K562 (cell line): ENCODE measurements at regions not wholly inside any gene's neighbourhood (a gene's known extent, or its start where the extent isn't known, plus 50 kb on each side); places are given as distances from the start of the nearest gene placed in this dataset.

Source experiments
- ATAC-seq: fragments of 200-7000 bp; cut with Tn5 transposase; 3 replicates; pipeline ENCODE4 v1.9.1; 2020; ENCODE audit warnings: moderate library complexity
- BruUV-seq: library from RNA; stranded (reverse); fragments of 400-500 nt; replicated peaks from 2 replicates; lab custom pipeline; 2021; lab: Mats Ljungman, UMichigan
- CTCF ChIA-PET: fragments of 300-600 bp; formaldehyde crosslinking; extraction: SDS; loops from one replicate; lab custom pipeline; 2021; ENCODE audit warnings: low intra/inter-chr PET ratio; lab: Yijun Ruan, JAX
- POLR2A ChIA-PET: fragments of 300-600, 350-650 bp; sonication (Branson Sonifier 250); formaldehyde crosslinking; extraction: SDS; loops from one replicate; lab custom pipeline; 2021; ENCODE audit warnings: antibody characterized with exemption, inconsistent platforms; lab: Yijun Ruan, JAX
- DNase-seq, 4 experiments: peaks; one replicate each; pipeline versions ENCODE4 v3.0.0 to v3.0.0-alpha.2; 2011 to 2018; ENCODE audit warnings: low spot score in 3 of 4, mixed read lengths in 3 of 4; ENCODE audit errors: extremely low read depth in 1 of 4
- FAIRE-seq: peaks from 2 replicates; lab custom pipeline; 2011; peaks lifted over from hg19 to GRCh38; lab: Jason Lieb, UNC
- H2AFZ ChIP-seq: 2 replicates; pipeline ENCODE4 v1.6.0; 2011; ENCODE audit warnings: low read depth, low read length, control low read depth, inconsistent platforms
- H3K27ac ChIP-seq: fragments of 200-600 bp; 3 replicates; pipeline ENCODE4 v1.8.0; 2011; ENCODE audit warnings: low read depth, mild to moderate bottlenecking, control low read depth, inconsistent platforms, low read length, moderate library complexity, mixed read lengths; ENCODE audit errors: extremely low read depth
- H3K27me3 ChIP-seq, 2 experiments: fragments of 300-600 bp in 1 of 2; 2 replicates in 1 of 2; 3 replicates in 1 of 2; pipeline versions ENCODE4 v1.6.0 to v1.8.0; 2011; ENCODE audit warnings: inconsistent platforms in 2 of 2, low read length in 2 of 2, mild to moderate bottlenecking in 1 of 2, mixed read lengths in 1 of 2, moderate library complexity in 1 of 2; ENCODE audit not compliant: control insufficient read depth in 2 of 2, insufficient read depth in 2 of 2
- H3K36me3 ChIP-seq: fragments of 300-600 bp; 3 replicates; pipeline ENCODE4 v1.8.0; 2011; ENCODE audit warnings: mild to moderate bottlenecking, low read length, inconsistent platforms; ENCODE audit not compliant: control insufficient read depth, insufficient read depth
- H3K4me1 ChIP-seq, 2 experiments: fragments of 200-600 bp in 1 of 2; replicated peaks in 1 of 2; 2 replicates in 1 of 2; 3 replicates in 1 of 2; pipeline versions ENCODE4 v1.5.1 to v1.8.0; 2011; ENCODE audit warnings: inconsistent platforms in 2 of 2, low read length in 2 of 2, mild to moderate bottlenecking in 1 of 2, mixed read lengths in 1 of 2, moderate library complexity in 1 of 2; ENCODE audit not compliant: control insufficient read depth in 2 of 2, insufficient read depth in 2 of 2
- H3K4me2 ChIP-seq: 2 replicates; pipeline ENCODE4 v1.6.1; 2011; ENCODE audit warnings: low read length, control low read depth, inconsistent platforms, mixed read lengths; ENCODE audit not compliant: insufficient read depth
- H3K4me3 ChIP-seq: fragments of 200-600 bp; sonication (generic), shearing (Covaris generic); 2 replicates; pipeline ENCODE4 v1.5.1; 2016; ENCODE audit warnings: control low read depth, inconsistent platforms
- H3K79me2 ChIP-seq: fragments of 200-600 bp; 3 replicates; pipeline ENCODE4 v1.8.0; 2011; ENCODE audit warnings: low read length, inconsistent platforms; ENCODE audit not compliant: control insufficient read depth, insufficient read depth
- H3K9ac ChIP-seq, 2 experiments: 2 replicates each; pipeline versions ENCODE4 v1.6.0 to v1.6.1; 2011; ENCODE audit warnings: low read depth in 2 of 2, low read length in 2 of 2, control low read depth in 1 of 2, inconsistent platforms in 1 of 2, mild to moderate bottlenecking in 1 of 2, mixed read lengths in 1 of 2; ENCODE audit not compliant: insufficient read depth in 1 of 2
- H3K9me1 ChIP-seq: one replicate; pipeline ENCODE4 v1.6.0; 2011; ENCODE audit warnings: inconsistent platforms, mild to moderate bottlenecking, low read length, moderate library complexity; ENCODE audit not compliant: control insufficient read depth, insufficient read depth
- H3K9me3 ChIP-seq: replicated peaks from 2 replicates; pipeline ENCODE4 v1.5.1; 2011; ENCODE audit warnings: low read depth, low read length, inconsistent platforms; ENCODE audit not compliant: control insufficient read depth, insufficient read depth
- H4K20me1 ChIP-seq: replicated peaks from 2 replicates; pipeline ENCODE4 v1.6.1; 2011; ENCODE audit warnings: low read length, inconsistent platforms, mixed read lengths; ENCODE audit not compliant: control insufficient read depth, insufficient read depth
- CHD4 ChIP-seq: fragments of 200-600 bp; sonication (generic); IDR thresholded peaks from 3 replicates; pipeline ENCODE4 v1.6.1; 2012; ENCODE audit warnings: low read depth, mild to moderate bottlenecking, mixed read lengths, low read length, inconsistent platforms; ENCODE audit not compliant: insufficient read depth, insufficient replicate concordance, poor library complexity, severe bottlenecking
- EZH2 ChIP-seq: IDR thresholded peaks from 2 replicates; pipeline ENCODE4 v1.6.1; 2012; ENCODE audit warnings: low read depth, mild to moderate bottlenecking, inconsistent platforms, low read length, borderline replicate concordance
- GMEB1 ChIP-seq: fragments of 250-450 bp; sonication (Bioruptor Pico); IDR thresholded peaks from 2 replicates; pipeline ENCODE4 v1.4.0; 2020; ENCODE audit warnings: mild to moderate bottlenecking
- in situ Hi-C: fragments of 300-500 bp; cut with MboI; formaldehyde crosslinking; loops from 4 replicates; pipeline ENCODE4 v1.15.0; 2018; ENCODE audit warnings: inconsistent platforms, mixed read lengths
- intact Hi-C: fragments of 100-400 bp; cut with micrococcal nuclease; formaldehyde crosslinking; loops from 2 replicates; pipeline ENCODE4 v1.14.2; 2022

DNA sequence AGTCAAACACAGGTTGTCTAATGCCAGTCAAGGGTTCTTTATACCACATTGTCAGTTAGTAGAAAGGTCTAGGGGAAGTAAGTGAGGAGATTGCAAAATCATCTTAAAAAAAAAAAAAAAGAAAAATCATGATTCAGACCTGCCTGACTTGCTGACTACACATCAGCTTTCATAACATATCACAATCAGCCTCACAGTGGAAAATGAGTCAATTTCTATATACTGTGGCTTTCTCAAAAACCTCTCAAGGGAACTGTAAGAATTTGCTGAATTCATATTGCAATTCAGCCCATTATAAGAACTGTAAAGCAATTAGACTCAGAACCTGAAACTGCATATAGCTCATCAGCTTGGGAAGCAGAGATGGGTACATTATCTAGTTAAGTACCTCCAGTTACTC is 75.3 kb upstream of the GPC6 start:
- no peak for ATAC-seq

GRCh38 chr13:93158565-93158964 is 68.0 kb upstream of the GPC6 start:
- no TSS peak for BruUV-seq
- POLR2A ChIA-PET = no interaction called here
- H3K9me3 ChIP-seq = no peaks in the 10 kb centered on the region
- in situ Hi-C loops = no loop called here
- ATAC-seq (no peak), DNase-seq (no peak), FAIRE-seq (no peak)
- no peaks in the 10 kb centered on the region for H3K79me2 ChIP-seq
- no peaks in the 10 kb centered on the region for H4K20me1 ChIP-seq
- no peak overlapping the region for H3K27ac ChIP-seq
- no peak overlapping the region for H2AFZ ChIP-seq
- no peaks in the 10 kb centered on the region for H3K36me3 ChIP-seq
- no peak overlapping the region for H3K9ac ChIP-seq
- no peaks in the 10 kb centered on the region for H3K27me3 ChIP-seq
- CTCF ChIA-PET = no interaction called here
- intact Hi-C loops = no loop called here
- no peak overlapping the region for H3K4me3 ChIP-seq
- TF ChIP-seq CHD4 (no peak), GMEB1 (CRISPR knock-in tag) (no peak)
- TF ChIP-seq, all 486 proteins: peak for 0
- Histone ChIP-seq H3K4me1 (no peaks in the 10 kb centered on the region), H3K9me1 (no peaks in the 10 kb centered on the region), H3K4me2 (no peak overlapping the region)

More for the DNA sequence above, 75.3 kb upstream of the GPC6 start:
- TF ChIP-seq EZH2 = no peak
- no peak for DNase-seq
- no peaks in the 10 kb centered on the region for H3K9me3 ChIP-seq
- no peaks in the 10 kb centered on the region for H3K36me3 ChIP-seq
- H4K20me1 ChIP-seq = no peaks in the 10 kb centered on the region
- no TSS peak for BruUV-seq
- H3K9me1 ChIP-seq = no peaks in the 10 kb centered on the region
- ChIA-PET POLR2A (no interaction called here), CTCF (no interaction called here)
- H3K27me3 ChIP-seq = no peaks in the 10 kb centered on the region
- no peak overlapping the region for H3K27ac ChIP-seq
- H2AFZ ChIP-seq = no peak overlapping the region
- no peak overlapping the region for H3K4me2 ChIP-seq
- in situ Hi-C loops (no loop called here), intact Hi-C loops (no loop called here)
- no peak overlapping the region for H3K4me3 ChIP-seq
- H3K79me2 ChIP-seq = no peaks in the 10 kb centered on the region
- no peak overlapping the region for H3K9ac ChIP-seq
- FAIRE-seq = no peak
- H3K4me1 ChIP-seq = no peaks in the 10 kb centered on the region
